Right lobe of liver (tissue), 4 donors: ENCODE measurements at regions not wholly inside any gene's neighbourhood (a gene's known extent, or its start where the extent isn't known, plus 50 kb on each side); places are given as distances from the start of the nearest gene placed in this dataset.

Experiments
- POLR2A ChIP-seq: fragments of 450-650 bp; IDR thresholded peaks from one replicate; pipeline ENCODE4 v1.6.1; 2017; ENCODE audit warnings: antibody characterized with exemption, mild to moderate bottlenecking
- TF ChIP-seq, protein P1 (sequence below), 4 donors: fragments of 200-600 bp in 3 of 4; fragments of 450-650 bp in 1 of 4; IDR thresholded peaks; one replicate each; pipeline versions ENCODE4 v1.5.1 to v1.8.0; 2016 to 2022; ENCODE audit warnings: antibody characterized with exemption in 4 of 4, mild to moderate bottlenecking in 2 of 4
- donor health status: DM: no; HTN: no; CAD: no.
- donor health status: DM: no; HTN: no; CAD: no.
- donor health status: DM: no; HTN: yes; CAD: no.

DNA sequence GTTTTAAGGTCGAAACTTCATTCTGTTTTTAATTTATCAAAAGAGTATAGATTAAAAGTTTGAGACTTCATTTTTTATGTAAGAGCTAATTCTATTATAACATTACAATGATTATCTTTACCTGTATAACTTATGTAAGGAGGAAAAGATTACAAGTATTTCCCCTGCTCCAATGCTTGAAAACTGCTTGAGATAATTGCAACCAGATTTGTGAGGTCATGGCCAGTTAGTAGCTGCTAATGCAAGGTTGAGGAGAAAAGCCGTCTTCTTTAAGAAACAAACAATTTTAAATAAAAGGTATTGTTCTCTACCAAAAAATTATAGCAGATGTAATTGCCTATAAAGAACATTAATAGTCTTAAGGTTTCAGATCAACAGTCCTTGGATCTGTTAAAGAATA lies 208.3 kb upstream of the UBE2E2 start:
- TF ChIP-seq POLR2A = no peak
- TF ChIP-seq, protein P1, sequence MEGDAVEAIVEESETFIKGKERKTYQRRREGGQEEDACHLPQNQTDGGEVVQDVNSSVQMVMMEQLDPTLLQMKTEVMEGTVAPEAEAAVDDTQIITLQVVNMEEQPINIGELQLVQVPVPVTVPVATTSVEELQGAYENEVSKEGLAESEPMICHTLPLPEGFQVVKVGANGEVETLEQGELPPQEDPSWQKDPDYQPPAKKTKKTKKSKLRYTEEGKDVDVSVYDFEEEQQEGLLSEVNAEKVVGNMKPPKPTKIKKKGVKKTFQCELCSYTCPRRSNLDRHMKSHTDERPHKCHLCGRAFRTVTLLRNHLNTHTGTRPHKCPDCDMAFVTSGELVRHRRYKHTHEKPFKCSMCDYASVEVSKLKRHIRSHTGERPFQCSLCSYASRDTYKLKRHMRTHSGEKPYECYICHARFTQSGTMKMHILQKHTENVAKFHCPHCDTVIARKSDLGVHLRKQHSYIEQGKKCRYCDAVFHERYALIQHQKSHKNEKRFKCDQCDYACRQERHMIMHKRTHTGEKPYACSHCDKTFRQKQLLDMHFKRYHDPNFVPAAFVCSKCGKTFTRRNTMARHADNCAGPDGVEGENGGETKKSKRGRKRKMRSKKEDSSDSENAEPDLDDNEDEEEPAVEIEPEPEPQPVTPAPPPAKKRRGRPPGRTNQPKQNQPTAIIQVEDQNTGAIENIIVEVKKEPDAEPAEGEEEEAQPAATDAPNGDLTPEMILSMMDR (IDR thresholded peaks at IDR 0.05) = no peak
